ENCODE measurements at regions not wholly inside any gene's neighbourhood (a gene's known extent, or its start where the extent isn't known, plus 50 kb on each side); places are given as distances from the start of the nearest gene placed in this dataset.

DNA sequence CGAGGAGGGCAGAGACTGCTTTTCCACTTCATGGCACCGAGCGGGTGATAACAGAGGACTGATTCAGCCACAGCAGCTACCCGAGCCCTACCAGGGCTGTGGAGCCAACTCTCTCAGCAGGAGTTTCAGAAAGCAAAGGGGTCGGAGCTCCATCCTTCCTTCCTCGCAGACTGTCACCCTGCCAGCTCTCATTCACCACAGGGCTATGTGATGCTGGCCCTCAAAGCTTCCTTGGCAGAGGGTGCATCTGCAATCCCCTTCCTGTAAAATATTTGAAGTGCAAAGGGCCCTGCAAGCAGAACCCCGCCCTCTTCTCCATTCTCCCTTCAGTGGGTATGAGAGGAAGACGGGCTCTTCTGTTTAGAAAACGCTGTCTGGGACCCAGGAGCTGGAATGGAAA, 105.3 kb upstream of the LYZL2 start:
- TF ChIP-seq, protein P1, sequence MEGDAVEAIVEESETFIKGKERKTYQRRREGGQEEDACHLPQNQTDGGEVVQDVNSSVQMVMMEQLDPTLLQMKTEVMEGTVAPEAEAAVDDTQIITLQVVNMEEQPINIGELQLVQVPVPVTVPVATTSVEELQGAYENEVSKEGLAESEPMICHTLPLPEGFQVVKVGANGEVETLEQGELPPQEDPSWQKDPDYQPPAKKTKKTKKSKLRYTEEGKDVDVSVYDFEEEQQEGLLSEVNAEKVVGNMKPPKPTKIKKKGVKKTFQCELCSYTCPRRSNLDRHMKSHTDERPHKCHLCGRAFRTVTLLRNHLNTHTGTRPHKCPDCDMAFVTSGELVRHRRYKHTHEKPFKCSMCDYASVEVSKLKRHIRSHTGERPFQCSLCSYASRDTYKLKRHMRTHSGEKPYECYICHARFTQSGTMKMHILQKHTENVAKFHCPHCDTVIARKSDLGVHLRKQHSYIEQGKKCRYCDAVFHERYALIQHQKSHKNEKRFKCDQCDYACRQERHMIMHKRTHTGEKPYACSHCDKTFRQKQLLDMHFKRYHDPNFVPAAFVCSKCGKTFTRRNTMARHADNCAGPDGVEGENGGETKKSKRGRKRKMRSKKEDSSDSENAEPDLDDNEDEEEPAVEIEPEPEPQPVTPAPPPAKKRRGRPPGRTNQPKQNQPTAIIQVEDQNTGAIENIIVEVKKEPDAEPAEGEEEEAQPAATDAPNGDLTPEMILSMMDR (IDR thresholded peaks at IDR 0.05), result no peak
- no peak for TF ChIP-seq ZFX (IDR thresholded peaks at IDR 0.05; ENCODE audit: borderline replicate concordance)
